ENCODE measurements at regions not wholly inside any gene's neighbourhood (a gene's known extent, or its start where the extent isn't known, plus 50 kb on each side); places are given as distances from the start of the nearest gene placed in this dataset.
"Not testable (repeated sequence)": the region's sequence is repeated elsewhere in the genome, so short reads cannot be mapped to it uniquely, and the experiment has no call there.

GRCh38 chr7:156590212-156590611 lies 50.4 kb upstream of the RNF32 start:
- DNase-seq (ENCODE audit: low spot score): no peak

GRCh38 chr7:156589808-156590207 lies 50.8 kb upstream of the RNF32 start:
- no peak for DNase-seq (ENCODE audit: low spot score)

DNA sequence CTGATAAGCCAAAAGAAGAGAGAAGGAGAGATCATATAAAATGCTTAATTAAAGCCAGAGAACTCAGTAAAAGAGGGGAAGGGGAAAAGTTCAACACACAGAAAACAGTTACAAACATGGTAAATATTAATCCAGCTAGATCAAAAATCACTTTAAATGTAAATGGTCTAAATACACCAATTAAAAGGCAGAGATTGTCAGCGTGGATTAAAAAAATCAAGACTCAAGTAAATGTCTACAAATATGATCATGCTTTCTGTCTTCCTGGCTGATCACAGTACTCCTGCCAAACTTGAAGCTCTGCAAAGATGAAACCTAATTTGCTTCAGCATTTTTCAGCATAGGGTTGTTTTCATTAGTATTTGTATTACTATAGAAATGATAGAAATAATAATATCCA lies 54.6 kb upstream of the RNF32 start:
- DNase-seq (ENCODE audit: low spot score): no peak

DNA sequence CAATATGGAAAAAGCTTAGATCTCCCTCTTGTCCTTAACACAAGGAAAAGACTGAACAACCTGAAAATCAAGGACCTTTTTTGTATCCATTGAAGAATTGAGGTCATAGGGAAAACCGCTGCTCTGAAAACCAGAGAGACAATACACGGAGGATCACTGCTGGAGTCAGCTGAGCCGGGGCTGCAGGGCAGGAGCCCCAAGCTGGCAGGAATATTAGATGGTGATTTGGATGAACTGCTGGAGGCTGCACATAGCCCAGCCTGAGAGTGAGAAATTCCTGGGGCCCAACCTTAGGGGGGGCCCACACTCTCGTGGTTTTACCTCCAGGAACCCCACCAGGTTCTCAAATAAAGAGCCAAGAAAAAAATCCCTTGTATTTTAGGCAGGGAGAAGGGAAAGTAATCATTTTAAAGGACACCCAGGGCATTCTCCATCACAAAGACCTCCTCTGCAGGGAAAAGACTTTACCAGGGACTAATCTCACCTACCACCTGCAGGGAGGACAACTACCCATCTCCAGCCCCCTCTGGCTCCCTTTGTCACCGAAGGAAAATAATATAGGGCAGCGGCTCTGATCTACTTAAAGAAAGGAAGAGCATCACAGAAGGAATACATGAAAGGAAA lies 55.4 kb upstream of the RNF32 start:
- no peak for DNase-seq (ENCODE audit: low spot score)

GRCh38 chr7:156582591-156583123 lies 57.9 kb upstream of the RNF32 start:
- DNase-seq (ENCODE audit: low spot score): no peak

DNA sequence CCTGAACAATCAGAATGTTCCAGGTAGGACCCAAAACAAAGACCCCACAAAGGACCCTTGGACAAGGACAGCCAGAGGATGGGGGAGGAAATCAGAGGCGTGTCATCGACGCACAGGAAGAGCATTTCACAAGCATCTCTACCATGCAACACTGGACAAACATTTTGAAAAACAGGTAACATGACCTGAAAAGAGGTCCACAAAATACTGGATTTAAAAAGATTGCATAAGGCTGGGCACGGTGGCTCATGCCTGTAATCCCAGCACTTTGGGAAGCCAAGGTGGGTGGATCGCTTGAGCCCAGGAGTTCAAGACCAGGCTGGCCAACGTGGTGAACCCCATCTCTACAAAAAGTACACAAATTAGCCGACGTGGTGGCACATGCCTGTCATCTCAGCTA lies 60.5 kb upstream of the RNF32 start:
- DNase-seq (ENCODE audit: low spot score): no peak

GRCh38 chr7:156579566-156579965 lies 61.0 kb upstream of the RNF32 start:
- no peak for DNase-seq (ENCODE audit: low spot score)

DNA sequence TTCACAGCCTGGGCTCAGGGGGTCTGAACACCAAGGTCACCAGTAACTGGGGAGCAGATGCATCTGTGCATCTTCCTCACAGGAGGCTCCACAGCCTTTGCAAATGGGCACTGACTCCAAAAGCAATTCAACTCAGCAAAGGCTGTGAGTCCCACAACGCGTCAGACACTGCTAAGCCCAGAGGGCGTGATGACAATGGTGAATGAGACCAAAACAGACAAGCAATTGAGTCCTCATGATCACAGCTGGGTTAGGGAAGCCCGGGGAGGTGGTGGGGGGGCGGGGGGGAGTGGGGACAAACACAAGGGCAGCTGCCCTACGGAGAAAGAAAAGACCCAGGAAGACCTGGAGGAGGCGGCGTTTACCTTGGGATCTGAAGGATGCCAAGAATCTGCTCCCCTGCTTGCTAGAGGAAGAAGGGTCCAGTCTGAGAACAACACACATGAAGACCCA lies 61.6 kb upstream of the RNF32 start:
- no peak for DNase-seq (ENCODE audit: low spot score)

GRCh38 chr7:156578578-156578940 lies 62.0 kb upstream of the RNF32 start:
- DNase-seq (ENCODE audit: low spot score): no peak

DNA sequence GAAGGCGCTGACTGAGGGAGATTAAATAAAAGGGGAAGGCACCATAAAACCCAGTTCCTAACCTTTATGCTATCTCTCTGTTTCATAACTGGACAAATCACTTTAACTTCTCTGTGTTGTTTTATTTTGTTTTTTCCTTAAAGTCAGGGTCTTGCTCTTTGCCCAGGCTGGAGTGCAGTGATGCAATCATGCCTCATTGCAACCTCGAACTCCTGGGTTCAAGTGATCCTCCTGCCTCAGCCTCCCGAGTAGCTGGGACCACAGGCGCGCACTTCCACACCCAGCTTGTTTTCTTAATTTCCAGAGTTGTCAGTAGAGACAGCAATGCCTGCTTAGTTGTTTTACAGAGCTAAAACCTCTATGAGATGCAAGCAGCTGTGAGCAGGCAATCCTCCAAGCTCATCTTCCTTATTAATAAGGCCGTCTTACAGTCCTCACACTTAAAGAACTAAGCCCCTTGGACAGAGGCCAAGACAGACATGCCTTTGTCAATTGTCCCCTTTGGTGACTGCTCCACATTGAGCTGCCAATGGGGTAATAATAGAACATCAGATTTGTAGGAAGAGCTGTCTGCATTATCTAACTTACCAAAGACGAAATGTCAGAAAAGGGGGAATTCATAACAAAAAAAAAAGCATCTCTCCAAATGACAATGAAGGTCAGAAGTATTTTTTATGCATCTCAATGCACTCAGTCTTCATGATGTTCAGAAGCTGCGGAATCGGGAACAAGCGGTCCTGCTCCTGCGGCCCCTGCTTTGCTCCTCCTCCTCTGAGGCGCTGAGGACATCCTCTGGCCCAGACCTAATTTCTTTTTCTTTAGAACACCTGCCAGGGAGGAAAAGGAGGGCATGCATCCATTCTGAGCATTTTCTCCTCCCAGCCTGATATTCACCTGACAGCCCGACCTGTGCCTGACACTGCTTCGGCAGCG lies 62.7 kb upstream of the RNF32 start:
- no peak for DNase-seq (ENCODE audit: low spot score)

- DNase-seq (ENCODE audit: low spot score): no peak
Measured at GRCh38 chr7:156576216-156577058, 64.1 kb upstream of the RNF32 start.

DNA sequence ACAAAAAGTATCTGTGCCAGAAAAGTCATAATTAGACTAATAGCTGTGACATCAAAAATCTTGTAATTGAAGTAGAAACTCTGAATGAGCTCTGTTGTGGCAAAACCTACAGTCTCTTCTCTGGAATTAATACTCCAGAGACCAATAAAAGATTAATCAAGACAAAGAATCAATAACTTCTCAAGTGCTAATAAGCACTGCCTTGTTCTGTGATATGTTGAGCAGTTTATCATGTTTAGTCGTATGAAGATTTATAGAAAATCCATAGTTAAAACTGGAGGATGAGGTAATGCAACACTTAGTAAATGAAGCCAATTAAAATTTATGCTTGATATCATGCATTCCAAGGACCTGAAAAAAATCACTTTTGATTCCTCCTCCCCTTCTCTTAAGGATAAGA lies 72.3 kb upstream of the RNF32 start:
- DNase-seq (ENCODE audit: low spot score): no peak

- DNase-seq (ENCODE audit: low spot score): no peak
Measured at GRCh38 chr7:156566812-156567549, 73.6 kb upstream of the RNF32 start.

DNA sequence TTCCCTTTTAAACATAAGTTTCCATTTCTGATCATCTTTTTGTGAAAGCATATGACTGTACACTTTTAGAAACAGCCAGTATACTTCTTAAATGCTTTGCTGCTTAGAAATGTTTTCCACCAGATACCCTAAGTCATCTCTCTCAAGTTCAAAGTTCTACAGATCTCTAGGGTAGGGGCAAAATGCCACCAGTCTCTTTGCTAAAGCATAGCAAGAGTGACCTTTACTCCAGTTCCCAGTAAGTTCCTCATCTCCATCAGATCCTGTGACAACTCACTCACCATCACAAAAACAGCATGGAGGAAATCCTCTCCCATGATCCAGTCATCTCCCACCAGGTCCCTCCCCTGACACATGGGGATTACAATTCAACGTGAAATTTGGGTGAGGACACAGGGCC lies 75.6 kb upstream of the RNF32 start:
- DNase-seq (ENCODE audit: low spot score): not testable (repeated sequence)

DNA sequence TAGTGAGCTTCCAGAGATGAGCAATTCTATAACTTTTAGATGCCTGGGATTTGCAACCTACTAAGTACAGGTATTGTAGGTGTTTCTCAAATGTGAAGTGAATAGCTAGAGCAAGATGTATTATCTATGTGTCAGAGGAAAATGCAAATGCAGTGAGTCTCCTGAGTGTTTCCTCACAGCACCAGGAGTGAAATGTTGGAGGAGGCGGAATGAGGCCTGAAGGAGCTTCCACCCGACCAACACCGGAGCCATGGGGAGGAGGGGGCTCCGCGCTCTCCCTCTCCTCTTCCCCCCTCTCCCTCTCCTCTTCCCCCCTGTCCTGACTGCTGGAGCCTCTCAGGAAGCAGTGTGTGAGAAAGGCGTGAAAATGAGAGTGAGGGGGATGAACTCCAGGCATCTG lies 79.9 kb upstream of the RNF32 start:
- no peak for DNase-seq (ENCODE audit: low spot score)

- no peak for DNase-seq (ENCODE audit: low spot score)
Measured at GRCh38 chr7:156560075-156560474, 80.5 kb upstream of the RNF32 start.

GRCh38 chr7:156559001-156559400 lies 81.6 kb upstream of the RNF32 start:
- no peak for DNase-seq (ENCODE audit: low spot score)

GRCh38 chr7:156558198-156558597 lies 82.4 kb upstream of the RNF32 start:
- no peak for DNase-seq (ENCODE audit: low spot score)

GRCh38 chr7:156556083-156556482 lies 84.5 kb upstream of the RNF32 start:
- no peak for DNase-seq (ENCODE audit: low spot score)

GRCh38 chr7:156554488-156554887 lies 86.1 kb upstream of the RNF32 start:
- no peak for DNase-seq (ENCODE audit: low spot score)

GRCh38 chr7:156549636-156550035 lies 90.9 kb upstream of the RNF32 start:
- no peak for DNase-seq (ENCODE audit: low spot score)
